ENCODE measurements at regions not wholly inside any gene's neighbourhood (a gene's known extent, or its start where the extent isn't known, plus 50 kb on each side); places are given as distances from the start of the nearest gene placed in this dataset.

GRCh38 chr9:129332581-129332980 lies 154.5 kb upstream of the IER5L start:
- H3K4me3 ChIP-seq (ENCODE audit: low read length) = no peak overlapping the region
- DNase-seq (ENCODE audit: low read depth, low spot score) = no peak

GRCh38 chr9:129331772-129332500 lies 153.9 kb upstream of the IER5L start:
- no peak for DNase-seq (ENCODE audit: low read depth, low spot score)

GRCh38 chr9:129331493-129331765 lies 153.4 kb upstream of the IER5L start:
- H3K4me3 ChIP-seq (ENCODE audit: low read length) = no peak overlapping the region
- DNase-seq (ENCODE audit: low read depth, low spot score) = no peak

More at GRCh38 chr9:129331772-129332500, 153.9 kb upstream of the IER5L start:
- H3K4me3 ChIP-seq (ENCODE audit: low read length) = no peak overlapping the region

GRCh38 chr9:129330711-129331492 lies 152.8 kb upstream of the IER5L start:
- H3K4me3 ChIP-seq (ENCODE audit: low read length) = no peak overlapping the region
- DNase-seq (ENCODE audit: low read depth, low spot score) = no peak

DNA sequence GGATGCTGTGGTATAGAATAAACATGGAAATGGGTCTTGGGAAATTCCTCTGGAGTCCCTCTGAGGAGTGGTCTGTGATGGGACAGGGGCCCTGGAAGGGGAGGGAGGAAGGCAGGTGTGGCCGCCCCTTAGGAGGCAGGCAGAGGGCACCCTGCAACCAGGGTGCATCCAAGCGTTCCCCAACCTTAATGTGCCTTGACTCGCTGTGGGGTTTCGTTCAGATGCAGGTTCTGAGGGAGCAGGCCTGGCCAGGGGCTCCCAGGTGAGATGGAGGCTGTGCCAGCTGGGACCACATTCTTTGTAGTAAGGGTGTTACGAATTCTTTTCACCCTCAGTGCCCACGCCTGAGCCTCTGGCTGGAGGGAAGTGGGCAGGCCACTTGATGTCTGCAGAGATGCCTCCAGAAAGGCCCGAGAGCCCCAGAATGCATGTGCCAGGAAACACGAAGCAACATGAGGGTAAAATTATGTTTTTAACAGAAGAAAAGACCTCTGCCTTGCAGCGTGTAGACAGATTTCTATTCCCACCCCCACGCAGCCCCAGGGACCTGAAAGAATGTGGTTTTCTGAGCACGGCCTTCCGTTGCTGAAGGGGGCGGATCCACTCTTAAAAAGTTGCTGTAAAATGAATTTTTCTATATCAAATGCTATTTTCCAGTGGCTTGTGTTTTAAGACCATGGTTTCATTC lies 150.4 kb upstream of the IER5L start:
- no peak for DNase-seq (ENCODE audit: low read depth, low spot score)
- H3K4me3 ChIP-seq (ENCODE audit: low read length) = no peak overlapping the region

DNA sequence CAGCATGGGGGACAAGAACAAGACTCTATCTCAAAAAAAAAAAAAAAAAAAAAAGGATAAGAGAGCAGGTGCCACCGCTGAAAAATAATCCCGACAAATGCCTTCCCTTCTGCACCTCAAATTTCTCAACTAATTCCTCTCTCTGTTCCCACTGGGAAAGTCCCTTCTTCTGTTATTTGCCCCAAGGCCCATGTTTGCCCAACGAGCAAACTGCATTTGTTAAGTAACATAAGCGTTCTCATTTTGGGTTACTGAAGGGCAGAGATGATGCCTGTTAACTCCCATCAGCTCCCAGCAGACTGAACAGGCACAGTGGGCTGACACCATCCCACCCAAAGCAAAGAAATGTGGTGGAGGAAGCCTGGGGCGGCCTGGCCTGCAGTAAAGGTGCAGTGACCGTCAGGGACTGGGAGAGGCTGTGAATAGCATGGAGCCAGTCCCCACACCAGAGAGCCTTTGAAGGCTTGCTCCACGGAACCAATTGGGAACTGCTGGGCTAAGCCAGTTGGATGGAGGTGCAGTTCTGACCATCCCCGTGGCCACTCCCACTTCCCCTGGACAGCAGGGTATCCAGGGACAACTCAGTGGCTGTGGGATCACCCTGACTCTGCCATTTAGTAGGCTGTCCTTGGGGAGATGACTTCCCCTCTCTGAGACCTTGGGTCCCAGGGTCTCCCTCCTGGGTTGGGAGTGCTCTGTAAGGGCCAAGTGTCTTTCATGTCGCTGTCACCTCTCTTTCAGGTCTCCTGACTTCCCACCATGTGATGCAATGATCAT lies 149.7 kb upstream of the IER5L start:
- H3K4me3 ChIP-seq (ENCODE audit: low read length) = no peak overlapping the region
- no peak for DNase-seq (ENCODE audit: low read depth, low spot score)

DNA sequence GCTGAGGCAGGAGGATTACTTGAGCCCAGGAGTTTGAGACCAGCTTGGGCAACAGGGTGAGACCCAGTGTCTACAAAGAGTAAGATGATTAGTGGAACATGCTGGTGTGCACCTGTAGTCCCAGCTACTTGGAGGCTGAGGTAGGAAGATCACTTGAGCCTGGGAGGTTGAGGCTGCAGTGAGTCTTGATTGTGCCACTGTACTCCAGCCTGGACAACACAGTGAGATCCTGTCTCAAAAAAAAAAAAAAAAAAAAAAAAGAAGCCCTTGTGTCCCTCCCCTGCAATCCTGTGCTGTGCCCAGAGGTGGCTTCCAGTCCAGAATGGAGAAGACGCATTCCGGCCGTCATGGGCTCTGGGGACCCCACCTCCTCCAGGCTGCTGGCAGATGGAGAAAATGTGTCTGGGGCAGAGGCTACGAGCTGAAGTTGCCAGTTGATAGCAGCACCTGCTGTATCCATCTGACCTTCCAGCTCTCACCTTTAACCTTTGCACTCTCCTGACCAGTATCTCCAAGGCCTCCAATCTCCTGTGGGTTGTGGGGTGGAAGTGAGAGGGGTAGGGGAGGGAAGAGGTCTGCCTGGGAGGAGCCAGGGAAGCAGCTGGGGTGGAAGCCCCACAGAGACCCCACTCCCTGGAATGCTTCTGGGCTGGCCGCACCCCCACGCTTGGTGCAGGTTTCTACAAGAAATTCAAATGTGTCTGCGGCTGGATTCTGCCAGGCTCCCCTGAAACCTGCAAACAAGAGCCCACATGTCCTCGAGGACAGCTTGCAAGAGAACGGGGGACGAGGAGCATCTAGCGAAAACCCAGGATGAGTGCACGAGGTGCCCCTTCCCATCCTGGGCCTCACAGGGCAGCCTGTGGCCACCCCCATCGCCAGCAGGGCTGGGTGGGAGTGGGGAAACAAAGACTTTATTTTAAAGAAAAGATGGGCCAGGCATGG lies 148.3 kb upstream of the IER5L start:
- no peak overlapping the region for H3K4me3 ChIP-seq (ENCODE audit: low read length)
- DNase-seq (ENCODE audit: low read depth, low spot score) = no peak

DNA sequence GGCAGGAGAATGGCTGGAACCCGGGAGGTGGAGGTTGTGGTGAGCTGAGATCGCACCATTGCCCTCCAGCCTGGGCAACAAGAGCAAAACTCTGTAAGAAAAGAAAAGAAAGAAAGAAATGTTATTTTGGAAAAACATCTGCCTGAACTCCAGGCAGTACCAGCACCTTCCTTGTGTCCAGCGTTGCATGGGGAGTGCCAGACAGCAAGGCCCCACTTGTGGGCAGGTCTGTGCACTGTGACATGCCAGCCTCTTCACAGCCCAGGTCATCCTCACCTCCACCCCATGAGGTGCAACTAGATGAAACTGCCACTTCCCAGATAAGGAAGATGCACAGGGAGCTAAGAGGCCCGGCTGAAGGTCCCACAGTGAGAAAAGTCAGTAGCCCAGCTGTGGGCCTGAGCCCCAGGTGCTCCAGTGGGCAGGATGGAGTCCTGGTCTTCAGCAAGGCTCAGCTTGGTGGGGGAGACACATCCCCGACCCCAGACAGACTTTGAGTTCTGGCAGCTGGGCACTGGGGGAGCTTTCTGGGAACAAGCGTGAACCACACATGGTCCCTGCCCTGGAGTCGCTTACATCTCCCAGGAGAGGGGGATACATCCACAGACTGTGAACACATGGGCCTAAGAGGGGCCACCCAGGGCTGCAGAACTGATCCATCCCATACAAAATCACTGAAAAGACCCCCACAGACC lies 146.9 kb upstream of the IER5L start:
- DNase-seq (ENCODE audit: low read depth, low spot score) = no peak
- no peak overlapping the region for H3K4me3 ChIP-seq (ENCODE audit: low read length)

DNA sequence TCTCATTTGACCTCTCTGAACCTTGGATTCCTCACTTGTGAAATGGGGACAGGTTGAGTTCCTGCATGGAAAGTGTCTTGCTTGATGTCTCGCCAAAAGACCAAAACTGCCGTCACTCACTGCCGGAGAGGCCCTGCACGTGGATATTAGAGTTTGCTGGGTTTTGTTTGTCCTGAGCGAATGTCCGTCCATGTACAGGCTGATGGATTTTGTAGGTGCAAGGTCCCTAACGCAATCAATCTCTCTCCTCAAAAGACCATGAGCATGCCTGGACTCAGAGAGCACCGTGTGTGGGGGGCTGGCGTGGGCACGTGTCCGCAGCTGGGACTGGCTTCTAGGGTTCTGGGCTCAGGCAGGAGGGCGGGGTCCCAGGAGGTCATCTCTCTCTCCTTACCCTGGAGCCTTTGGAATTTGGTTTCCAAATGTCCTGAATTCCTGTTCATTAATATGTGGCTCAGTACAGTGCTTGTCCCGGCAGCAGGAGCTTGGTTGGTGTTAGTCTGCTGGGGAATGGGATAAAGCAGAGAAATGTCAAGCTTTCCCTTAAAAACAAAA lies 146.0 kb upstream of the IER5L start:
- DNase-seq (ENCODE audit: low read depth, low spot score) = no peak
- H3K4me3 ChIP-seq (ENCODE audit: low read length) = no peak overlapping the region

GRCh38 chr9:129323376-129323998 lies 145.4 kb upstream of the IER5L start:
- H3K4me3 ChIP-seq (ENCODE audit: low read length) = no peak overlapping the region
- DNase-seq (ENCODE audit: low read depth, low spot score) = no peak

DNA sequence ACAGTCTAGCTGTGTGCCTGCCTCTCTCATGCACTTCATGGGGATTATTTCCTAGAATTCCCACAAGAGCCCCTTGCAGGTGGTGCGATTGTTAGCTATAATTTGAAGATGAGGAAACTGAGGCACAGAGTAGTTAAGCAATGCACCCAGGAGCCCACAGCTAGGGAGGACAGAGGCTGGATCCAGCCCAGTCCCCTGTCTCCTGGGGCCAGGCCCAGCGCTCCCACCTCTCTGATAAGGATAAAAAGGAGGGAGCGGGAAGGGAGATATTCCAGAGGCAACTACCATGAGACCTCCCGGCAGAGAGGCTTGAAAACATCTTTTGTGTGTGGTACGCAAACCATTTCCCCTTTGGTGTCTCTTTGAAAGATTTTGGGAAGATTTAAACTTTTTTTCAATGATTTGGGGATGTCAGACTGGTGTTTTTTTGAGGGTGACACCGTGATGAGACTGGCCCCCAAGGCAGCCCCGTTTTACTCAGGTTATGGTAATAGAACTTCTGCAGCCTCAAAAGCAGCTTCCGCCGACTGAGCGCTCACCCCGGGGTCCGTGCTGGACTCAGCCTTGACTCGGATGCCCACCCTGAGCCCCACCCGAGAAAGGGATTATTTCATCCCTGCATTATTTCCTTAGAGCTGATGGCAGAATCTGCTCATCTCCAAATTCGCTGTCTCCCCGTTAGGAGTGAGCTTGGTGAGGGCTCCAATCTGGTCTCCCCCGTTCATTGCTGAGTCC lies 144.7 kb upstream of the IER5L start:
- no peak overlapping the region for H3K4me3 ChIP-seq (ENCODE audit: low read length)
- no peak for DNase-seq (ENCODE audit: low read depth, low spot score)

- no peak overlapping the region for H3K4me3 ChIP-seq (ENCODE audit: low read length)
- no peak for DNase-seq (ENCODE audit: low read depth, low spot score)
Observed at GRCh38 chr9:129322022-129322621, 144.1 kb upstream of the IER5L start.

DNA sequence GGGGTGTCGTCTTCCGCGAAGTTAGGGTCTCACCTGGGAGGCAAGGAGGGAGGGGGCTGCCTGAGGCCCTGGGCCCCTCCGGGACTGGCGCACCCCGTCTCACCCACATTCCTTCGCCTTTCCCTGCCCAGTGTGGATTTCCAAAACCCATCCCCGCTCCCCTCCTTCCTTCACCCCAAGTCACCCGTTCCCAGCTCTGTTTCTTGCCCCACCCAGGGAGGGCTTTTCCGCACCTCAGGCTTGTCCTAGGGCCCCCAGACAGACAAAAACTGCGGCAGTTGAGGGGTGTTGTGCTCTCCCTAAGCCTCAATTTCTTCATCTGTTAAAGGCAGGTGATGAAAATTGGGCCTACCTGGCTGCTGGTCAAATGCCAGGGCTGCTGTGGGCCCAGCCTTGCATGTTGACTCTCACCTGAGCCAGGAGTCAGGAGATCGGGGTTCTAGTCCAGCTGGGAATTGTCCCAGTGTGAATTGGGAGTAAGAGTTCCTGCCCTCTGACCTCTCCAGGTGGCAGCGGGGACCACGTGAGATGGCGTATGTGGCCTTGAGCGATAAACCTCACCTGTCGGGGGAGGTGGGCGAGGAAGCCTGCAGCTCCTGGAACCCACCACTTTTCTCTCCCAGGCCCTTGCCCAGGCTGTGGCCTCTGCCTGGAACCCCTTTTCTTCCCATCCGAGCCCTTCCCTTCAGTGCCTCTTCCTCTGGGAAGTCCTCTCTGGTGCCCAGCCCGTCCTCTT lies 143.4 kb upstream of the IER5L start:
- no peak for DNase-seq (ENCODE audit: low read depth, low spot score)
- no peak overlapping the region for H3K4me3 ChIP-seq (ENCODE audit: low read length)

GRCh38 chr9:129320575-129321285 lies 142.7 kb upstream of the IER5L start:
- peak overlapping the region; percentile 37 for H3K4me3 ChIP-seq (ENCODE audit: low read length)
- peak; percentile 85 for DNase-seq (ENCODE audit: low read depth, low spot score)

DNA sequence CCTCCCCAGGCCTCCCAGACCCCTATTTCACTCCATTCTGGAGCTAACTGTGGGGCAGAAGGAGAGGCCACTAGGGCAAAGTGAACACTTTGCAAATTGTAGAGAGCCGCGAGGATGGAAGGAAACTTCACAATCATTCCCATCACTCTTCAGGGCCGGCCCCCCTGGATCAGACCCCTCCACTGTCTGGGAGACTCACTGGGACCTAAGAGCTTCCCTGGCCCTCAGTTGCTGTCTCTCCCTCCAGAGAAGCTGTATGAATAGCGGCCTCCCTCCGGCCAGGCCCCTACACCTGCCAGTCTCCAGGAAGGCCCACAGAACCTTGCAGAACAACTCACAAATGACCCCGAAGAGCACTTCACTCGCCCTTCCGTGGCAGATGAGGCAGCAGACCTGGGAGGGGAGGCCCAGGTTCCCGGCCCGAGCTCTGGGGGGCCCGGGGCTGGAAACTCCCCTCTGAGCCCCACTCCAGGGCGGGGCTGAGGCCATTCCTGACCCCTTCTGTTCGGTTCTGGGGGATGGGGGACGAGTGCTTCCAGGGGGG lies 141.9 kb upstream of the IER5L start:
- DNase-seq (ENCODE audit: low read depth, low spot score) = no peak

More for the DNA sequence above, 141.9 kb upstream of the IER5L start:
- peak overlapping the region; percentile 37 for H3K4me3 ChIP-seq (ENCODE audit: low read length)

Measured in Jurkat, Clone E6-1 (cell line).